Small intestine (tissue), 7 donors: ENCODE measurements at regions not wholly inside any gene's neighbourhood (a gene's known extent, or its start where the extent isn't known, plus 50 kb on each side); places are given as distances from the start of the nearest gene placed in this dataset.
"Not testable (repeated sequence)": the region's sequence is repeated elsewhere in the genome, so short reads cannot be mapped to it uniquely, and the experiment has no call there.

Experiments used
- DNase-seq, 2 donors: peaks; one replicate each; pipeline versions ENCODE4 v3.0.0 to v3.0.0-alpha.2; 2013
- FAIRE-seq: peaks from 2 replicates; lab custom pipeline; 2012; peaks lifted over from hg19 to GRCh38; lab: Jason Lieb, UNC
- H3K27ac ChIP-seq, 3 donors: one replicate each; pipeline ENCODE4 v1.5.1; 2013; ENCODE audit warnings: low read length in 2 of 3, mild to moderate bottlenecking in 2 of 3, control low read depth in 1 of 3, inconsistent platforms in 1 of 3, low read depth in 1 of 3, moderate library complexity in 1 of 3
- H3K27me3 ChIP-seq, 3 donors: one replicate each; pipeline ENCODE4 v1.6.1; 2013; ENCODE audit warnings: low read length in 3 of 3, inconsistent platforms in 1 of 3; ENCODE audit not compliant: control insufficient read depth in 3 of 3, insufficient read depth in 3 of 3
- H3K36me3 ChIP-seq, 3 donors: one replicate each; pipeline ENCODE4 v1.6.1; 2013; ENCODE audit warnings: low read length in 3 of 3, inconsistent platforms in 1 of 3, low read depth in 1 of 3, mild to moderate bottlenecking in 1 of 3, moderate library complexity in 1 of 3; ENCODE audit not compliant: control insufficient read depth in 3 of 3, insufficient read depth in 2 of 3
- H3K4me1 ChIP-seq, 3 donors: one replicate each; pipeline ENCODE4 v1.6.1; 2013; ENCODE audit warnings: low read length in 2 of 3, inconsistent platforms in 1 of 3, low read depth in 1 of 3, mild to moderate bottlenecking in 1 of 3, moderate library complexity in 1 of 3; ENCODE audit not compliant: control insufficient read depth in 3 of 3, insufficient read depth in 2 of 3
- H3K4me3 ChIP-seq, 3 donors: one replicate each; pipeline ENCODE4 v1.5.1; 2013; ENCODE audit warnings: low read length in 3 of 3, control low read depth in 1 of 3, inconsistent platforms in 1 of 3, low read depth in 1 of 3, mild to moderate bottlenecking in 1 of 3, moderate library complexity in 1 of 3
- H3K9me3 ChIP-seq, 2 donors: one replicate each; pipeline ENCODE4 v1.6.1; 2013; ENCODE audit warnings: low read depth in 1 of 2, low read length in 1 of 2; ENCODE audit not compliant: control insufficient read depth in 2 of 2, insufficient read depth in 1 of 2
- WGBS, 3 donors: extraction: QIAGEN DNeasy Blood & Tissue Kit; methylation state at CpG; one replicate each; pipeline ENCODE4 v1.1.7; 2013; 5-methylcytosine and 5-hydroxymethylcytosine counted together
- donor health status: healthy with polysubstance abuse.
- donor health status: control.
- donor health status: control.
- donor health status: Bipolar disorder and iron deficiency.
- donor health status: healthy.

- Histone ChIP-seq H3K4me1 (no peaks in the 10 kb centered on the region), H3K27ac (no peak overlapping the region), H3K27me3 (no peaks in the 10 kb centered on the region), H3K36me3 (no peaks in the 10 kb centered on the region), H3K4me3 (no peak overlapping the region), H3K9me3 (no peaks in the 10 kb centered on the region)
- WGBS, 3 donors = 57 to 81% (median 79%) methylated on average over 4 of the region's 4 CpGs
- no peak for DNase-seq
- FAIRE-seq = no peak
These were observed 942.3 kb downstream of the TAF11L14 start for GRCh38 chr5:18576586-18576985.

GRCh38 chr5:18601185-18601584 lies 966.9 kb downstream of the TAF11L14 start:
- Histone ChIP-seq H3K9me3 (no peaks in the 10 kb centered on the region), H3K27me3 (no peaks in the 10 kb centered on the region), H3K4me3 (no peak overlapping the region), H3K27ac (no peak overlapping the region), H3K36me3 (no peaks in the 10 kb centered on the region), H3K4me1 (no peaks in the 10 kb centered on the region)
- DNase-seq = no peak
- WGBS, 3 donors = 47 to 67% (median 65%) methylated on average over 1 of the region's 1 CpG
- no peak for FAIRE-seq

GRCh38 chr5:18602402-18602801 lies 968.1 kb downstream of the TAF11L14 start:
- Histone ChIP-seq H3K4me1 (no peaks in the 10 kb centered on the region), H3K9me3 (no peaks in the 10 kb centered on the region), H3K27me3 (no peaks in the 10 kb centered on the region), H3K27ac (no peak overlapping the region), H3K36me3 (no peaks in the 10 kb centered on the region), H3K4me3 (no peak overlapping the region)
- FAIRE-seq (no peak), DNase-seq (no peak)
- 56 to 76% (median 75%) methylated on average over 1 of the region's 1 CpG for WGBS, 3 donors

- no peak for DNase-seq
- no peak overlapping the region for H3K27ac ChIP-seq
- no peak for FAIRE-seq
These were observed 970.9 kb downstream of the TAF11L14 start for GRCh38 chr5:18605186-18605585.

GRCh38 chr5:18607570-18607969 lies 973.3 kb downstream of the TAF11L14 start:
- 75 to 80% (median 77%) methylated on average over 5 of the region's 5 CpGs for WGBS, 3 donors
- Histone ChIP-seq H3K36me3 (no peaks in the 10 kb centered on the region), H3K9me3 (no peaks in the 10 kb centered on the region), H3K4me3 (no peak overlapping the region), H3K27me3 (no peaks in the 10 kb centered on the region), H3K27ac (no peak overlapping the region), H3K4me1 (no peaks in the 10 kb centered on the region)
- no peak for DNase-seq
- no peak for FAIRE-seq

More at GRCh38 chr5:18605186-18605585, 970.9 kb downstream of the TAF11L14 start:
- H3K9me3 ChIP-seq = no peaks in the 10 kb centered on the region
- no peaks in the 10 kb centered on the region for H3K4me1 ChIP-seq
- no peaks in the 10 kb centered on the region for H3K36me3 ChIP-seq
- H3K4me3 ChIP-seq = no peak overlapping the region
- H3K27me3 ChIP-seq = no peaks in the 10 kb centered on the region

- not testable (repeated sequence) for H3K9me3 ChIP-seq, H3K27ac ChIP-seq, H3K36me3 ChIP-seq, DNase-seq, FAIRE-seq, H3K27me3 ChIP-seq, H3K4me1 ChIP-seq, H3K4me3 ChIP-seq
- 87 to 91% (median 87%) methylated on average over 2 of the region's 2 CpGs for WGBS, 3 donors
These were observed 982.9 kb downstream of the TAF11L14 start for GRCh38 chr5:18617191-18617590.

GRCh38 chr5:18630458-18631045 lies 996.3 kb downstream of the TAF11L14 start:
- H3K27ac ChIP-seq = no peak overlapping the region
- no peaks in the 10 kb centered on the region for H3K27me3 ChIP-seq
- no peaks in the 10 kb centered on the region for H3K9me3 ChIP-seq
- H3K36me3 ChIP-seq = no peaks in the 10 kb centered on the region
- WGBS, 3 donors = 94 to 100% (median 96%) methylated on average over 2 of the region's 2 CpGs
- DNase-seq (no peak), FAIRE-seq (no peak)
- H3K4me1 ChIP-seq = no peaks in the 10 kb centered on the region
- H3K4me3 ChIP-seq = no peak overlapping the region

- DNase-seq (no peak), FAIRE-seq (no peak)
- Histone ChIP-seq H3K27ac (no peak overlapping the region), H3K36me3 (no peaks in the 10 kb centered on the region), H3K4me3 (no peak overlapping the region), H3K27me3 (no peaks in the 10 kb centered on the region), H3K4me1 (no peaks in the 10 kb centered on the region), H3K9me3 (peaks cover 0 to 12% of the 10 kb centered on the region in 2 donors)
- WGBS, 3 donors = 86 to 92% (median 90%) methylated on average over 2 of the region's 2 CpGs
These were observed 1018.4 kb downstream of the TAF11L14 start for GRCh38 chr5:18652404-18653215.
